NOMO-1 treated with dmso at 0.1 percent for 144 hours (cell line): ENCODE measurements at regions not wholly inside any gene's neighbourhood (a gene's known extent, or its start where the extent isn't known, plus 50 kb on each side); places are given as distances from the start of the nearest gene placed in this dataset.
"Not testable (repeated sequence)": the region's sequence is repeated elsewhere in the genome, so short reads cannot be mapped to it uniquely, and the experiment has no call there.

Experiments used
- DNase-seq: peaks from one replicate; lab custom pipeline; 2025; ENCODE audit not compliant: unreplicated experiment; lab: John Stamatoyannopoulos, UW

GRCh38 chr5:128714551-128714950 lies 176.5 kb upstream of the FBN2 start:
- no peak for DNase-seq

GRCh38 chr5:128722551-128722950 lies 184.5 kb upstream of the FBN2 start:
- no peak for DNase-seq

- not testable (repeated sequence) for DNase-seq
Observed at GRCh38 chr5:128730021-128730420, 192.0 kb upstream of the FBN2 start.

- not testable (repeated sequence) for DNase-seq
Observed at GRCh38 chr5:128735656-128736055, 197.6 kb upstream of the FBN2 start.

GRCh38 chr5:128736553-128736952 lies 198.5 kb upstream of the FBN2 start:
- DNase-seq = no peak

- no peak for DNase-seq
Observed at GRCh38 chr5:128749136-128749898, 211.3 kb upstream of the FBN2 start.

- no peak for DNase-seq
Observed at GRCh38 chr5:128750155-128750554, 212.1 kb upstream of the FBN2 start.

- DNase-seq = no peak
Observed at GRCh38 chr5:128757196-128757959, 207.9 kb upstream of the SLC27A6 start.

GRCh38 chr5:128762661-128763306 lies 202.5 kb upstream of the SLC27A6 start:
- DNase-seq = no peak

GRCh38 chr5:128763321-128763720 lies 202.0 kb upstream of the SLC27A6 start:
- no peak for DNase-seq

GRCh38 chr5:128764601-128765310 lies 200.5 kb upstream of the SLC27A6 start:
- DNase-seq = no peak

GRCh38 chr5:128765448-128766061 lies 199.7 kb upstream of the SLC27A6 start:
- no peak for DNase-seq

- no peak for DNase-seq
Observed at GRCh38 chr5:128766406-128766805, 198.9 kb upstream of the SLC27A6 start.

GRCh38 chr5:128770907-128771306 lies 194.4 kb upstream of the SLC27A6 start:
- no peak for DNase-seq

- DNase-seq = no peak
Observed at GRCh38 chr5:128772356-128772755, 192.9 kb upstream of the SLC27A6 start.

- DNase-seq = no peak
Observed at GRCh38 chr5:128773378-128773777, 191.9 kb upstream of the SLC27A6 start.

- DNase-seq = no peak
Observed at GRCh38 chr5:128774605-128775004, 190.7 kb upstream of the SLC27A6 start.

GRCh38 chr5:128775558-128775957 lies 189.7 kb upstream of the SLC27A6 start:
- no peak for DNase-seq

- DNase-seq = no peak
Observed at GRCh38 chr5:128777052-128777451, 188.2 kb upstream of the SLC27A6 start.

- no peak for DNase-seq
Observed at GRCh38 chr5:128778474-128778873, 186.8 kb upstream of the SLC27A6 start.

GRCh38 chr5:128782446-128782845 lies 182.8 kb upstream of the SLC27A6 start:
- DNase-seq = no peak
